ENCODE measurements at regions not wholly inside any gene's neighbourhood (a gene's known extent, or its start where the extent isn't known, plus 50 kb on each side); places are given as distances from the start of the nearest gene placed in this dataset.

GRCh38 chr6:33903579-33903978, 99.8 kb upstream of the MLN start:
- TF ChIP-seq CTCF (IDR thresholded peaks at IDR 0.05) (no peak), POLR2A (IDR thresholded peaks at IDR 0.05) (no peak)
